Dedifferentiated amniotic fluid mesenchymal stem cell (primary cell): ENCODE measurements at regions not wholly inside any gene's neighbourhood (a gene's known extent, or its start where the extent isn't known, plus 50 kb on each side); places are given as distances from the start of the nearest gene placed in this dataset.
"Not testable (repeated sequence)": the region's sequence is repeated elsewhere in the genome, so short reads cannot be mapped to it uniquely, and the experiment has no call there.

ENCODE experiments used
- DNase-seq: peaks from one replicate; pipeline ENCODE4 v3.0.0-alpha.2; 2016; ENCODE audit errors: extremely low spot score

DNA sequence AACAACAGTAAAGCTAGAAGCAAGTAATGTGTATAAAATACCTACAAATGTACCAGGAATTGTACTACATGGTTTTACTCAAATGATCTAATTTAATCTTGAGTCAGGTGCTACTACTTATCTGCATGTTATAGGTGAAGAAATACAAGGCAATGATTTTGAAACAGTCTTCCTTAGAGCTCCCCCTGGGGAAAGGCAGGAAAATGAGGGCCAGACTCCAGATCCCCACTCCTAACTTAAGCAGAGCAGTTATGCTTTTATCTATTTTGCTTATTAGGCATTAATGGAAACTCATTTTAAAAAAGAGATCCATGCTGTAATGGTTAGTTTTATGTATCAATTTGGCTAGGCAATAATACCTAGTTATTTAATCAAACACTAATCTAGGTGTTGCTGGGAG lies 109.3 kb upstream of the CPSF6 start:
- DNase-seq = no peak

DNA sequence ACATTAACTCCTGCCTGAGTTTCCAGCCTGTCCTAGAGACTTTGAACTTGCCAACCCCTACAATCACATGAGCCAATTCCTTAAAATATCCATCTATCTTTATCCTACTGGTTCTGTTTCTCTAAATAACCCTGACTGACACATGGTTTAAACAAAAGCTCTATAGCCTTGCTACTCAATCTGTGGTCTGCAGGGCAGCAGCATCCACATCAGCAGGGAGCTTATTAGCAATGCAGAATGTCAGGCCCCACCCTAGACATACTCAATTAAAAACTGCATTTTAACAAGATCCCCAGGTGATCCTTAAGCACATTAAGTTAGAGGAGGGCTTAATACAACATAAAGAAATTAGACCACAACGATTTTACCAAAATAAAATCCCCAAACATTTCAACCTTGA lies 108.3 kb upstream of the CPSF6 start:
- DNase-seq = no peak

DNA sequence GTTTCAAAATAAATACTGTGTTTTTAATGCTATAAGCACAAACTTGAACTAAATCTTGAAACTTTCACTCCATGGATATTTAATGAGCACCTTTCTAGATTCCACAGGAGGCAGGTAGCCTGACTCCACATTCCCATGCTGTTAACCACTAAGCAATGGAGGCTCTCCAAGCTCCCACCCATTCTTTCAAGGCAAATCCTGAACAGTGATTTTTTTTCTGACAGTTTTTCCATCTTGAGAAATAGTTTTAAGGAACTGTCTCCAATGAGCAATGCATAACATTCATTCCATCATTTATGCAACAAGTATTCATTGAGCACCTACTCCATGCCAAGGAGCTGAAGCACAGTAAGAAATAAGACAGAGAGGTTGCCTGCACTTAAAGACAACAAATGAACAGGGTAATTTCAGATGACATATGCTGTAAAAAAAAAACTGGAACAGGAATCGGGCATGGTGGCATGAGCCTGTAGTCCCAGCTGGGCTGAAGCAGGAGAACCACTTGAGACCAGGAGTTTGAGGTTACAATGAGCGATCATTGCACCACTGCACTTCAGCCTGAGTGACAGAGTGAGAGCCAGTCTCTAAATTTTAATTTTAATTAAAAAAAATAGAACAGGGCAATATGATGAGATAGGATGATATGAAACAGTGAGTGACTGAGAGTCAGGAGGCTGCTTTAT lies 102.3 kb upstream of the CPSF6 start:
- DNase-seq = no peak

DNA sequence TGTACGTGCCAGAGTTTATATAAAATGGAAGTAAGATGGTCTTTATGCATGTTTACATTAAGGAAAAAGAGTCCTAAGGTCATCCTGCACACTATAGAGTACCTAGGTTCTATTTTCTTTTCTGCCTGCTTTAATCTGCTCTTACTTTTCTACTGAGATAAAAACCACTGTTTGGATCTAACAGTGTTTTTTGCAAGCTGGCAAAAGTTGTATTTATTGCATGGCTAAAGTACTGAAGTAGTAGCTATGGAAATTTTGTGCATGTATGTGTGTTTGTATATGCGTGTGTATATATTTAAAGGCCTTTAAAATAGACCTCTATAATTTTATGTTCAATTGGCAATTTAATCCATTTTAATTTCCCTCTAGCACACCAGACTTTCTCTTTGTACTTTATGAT lies 98.3 kb upstream of the CPSF6 start:
- DNase-seq = no peak

DNA sequence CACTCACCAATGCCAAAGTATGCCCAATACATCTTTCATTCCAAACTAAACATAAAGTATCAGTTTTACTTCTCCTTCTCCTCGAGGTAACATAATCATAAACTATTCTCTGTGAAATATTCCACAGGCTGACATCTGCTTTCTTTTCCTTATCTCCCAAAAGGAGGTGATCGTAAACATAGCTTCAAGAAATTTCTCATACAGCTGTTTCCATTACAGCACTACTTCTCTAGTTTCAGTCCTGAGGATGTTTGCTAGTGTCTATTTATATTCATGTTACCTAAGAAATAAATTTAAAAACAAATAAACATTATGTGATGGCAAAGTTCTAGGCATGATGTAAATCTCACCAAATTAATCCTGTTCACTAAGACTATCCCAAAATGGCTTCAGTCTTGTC lies 90.1 kb upstream of the CPSF6 start:
- no peak for DNase-seq

DNA sequence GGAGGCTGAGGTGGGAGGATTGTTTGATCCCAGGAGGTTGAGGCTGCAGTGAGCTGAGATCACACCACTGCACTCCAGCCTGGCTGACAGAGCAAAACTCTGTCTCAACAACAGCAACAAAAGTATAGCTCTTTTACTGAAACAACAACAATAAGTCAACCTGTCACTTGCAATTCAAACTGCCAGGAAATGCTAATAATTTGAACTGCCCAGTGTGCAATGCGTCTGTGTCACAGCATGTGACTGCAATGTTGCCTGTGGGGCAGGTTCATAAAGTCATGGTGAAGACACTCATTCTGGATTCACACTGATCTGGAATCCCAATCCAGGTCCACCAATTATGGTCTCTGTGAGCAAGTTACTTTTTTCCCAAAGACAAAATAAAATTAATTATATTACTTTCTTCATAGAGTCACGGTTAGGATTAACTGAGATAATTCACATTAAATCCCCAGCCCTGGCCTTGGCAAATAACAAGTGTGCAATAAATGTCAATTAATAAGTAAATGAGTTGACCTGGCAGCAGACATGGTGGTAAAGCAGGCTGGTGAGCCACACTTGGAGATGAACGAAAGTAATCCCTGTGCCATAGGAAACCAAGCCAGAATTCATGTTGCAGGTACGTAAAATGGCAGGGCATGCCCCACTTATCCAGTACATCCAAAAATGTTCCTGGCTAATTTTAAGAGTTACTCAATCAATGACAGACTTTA lies 89.1 kb upstream of the CPSF6 start:
- DNase-seq = no peak

DNA sequence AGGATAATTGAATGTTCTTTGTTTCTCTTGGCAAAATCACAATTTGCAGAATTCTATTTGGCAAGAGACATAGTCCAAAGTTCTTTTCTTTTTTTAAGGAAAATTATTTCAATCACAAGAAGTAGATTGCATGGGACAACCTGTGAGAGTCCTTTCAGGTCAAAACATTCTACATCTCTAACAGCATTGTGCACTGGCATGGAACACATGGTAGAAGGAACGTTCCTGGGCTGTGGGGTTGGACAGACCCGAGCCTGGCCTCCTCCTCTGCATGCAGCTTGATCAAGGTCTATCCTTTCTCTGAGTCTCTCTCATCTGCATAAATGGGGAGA lies 88.6 kb upstream of the CPSF6 start:
- DNase-seq = peak; percentile 22

DNA sequence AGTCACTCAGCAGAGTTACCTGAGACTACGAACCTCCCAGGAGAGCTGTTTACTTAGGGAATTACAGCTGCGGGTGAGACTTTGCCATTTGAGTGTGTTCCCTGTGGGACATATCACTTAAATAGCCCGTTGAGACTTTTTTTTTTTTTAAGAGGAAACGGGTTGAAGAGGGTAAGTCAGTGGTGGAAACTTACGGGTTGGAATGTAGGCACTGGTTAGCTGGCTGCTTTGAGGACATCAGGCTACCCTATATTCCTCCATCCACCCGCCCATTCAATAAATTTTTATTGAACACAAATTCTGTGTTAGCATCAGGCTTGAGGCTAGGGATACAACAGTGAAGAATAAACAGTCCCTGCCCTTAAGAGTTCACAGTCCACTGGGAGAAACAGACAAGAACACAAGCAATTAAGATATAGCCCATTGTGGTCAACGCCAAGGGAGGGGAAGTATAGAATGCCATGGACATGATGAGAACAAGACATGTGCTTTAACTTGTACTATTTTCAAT lies 88.1 kb upstream of the CPSF6 start:
- DNase-seq = peak; percentile 46

DNA sequence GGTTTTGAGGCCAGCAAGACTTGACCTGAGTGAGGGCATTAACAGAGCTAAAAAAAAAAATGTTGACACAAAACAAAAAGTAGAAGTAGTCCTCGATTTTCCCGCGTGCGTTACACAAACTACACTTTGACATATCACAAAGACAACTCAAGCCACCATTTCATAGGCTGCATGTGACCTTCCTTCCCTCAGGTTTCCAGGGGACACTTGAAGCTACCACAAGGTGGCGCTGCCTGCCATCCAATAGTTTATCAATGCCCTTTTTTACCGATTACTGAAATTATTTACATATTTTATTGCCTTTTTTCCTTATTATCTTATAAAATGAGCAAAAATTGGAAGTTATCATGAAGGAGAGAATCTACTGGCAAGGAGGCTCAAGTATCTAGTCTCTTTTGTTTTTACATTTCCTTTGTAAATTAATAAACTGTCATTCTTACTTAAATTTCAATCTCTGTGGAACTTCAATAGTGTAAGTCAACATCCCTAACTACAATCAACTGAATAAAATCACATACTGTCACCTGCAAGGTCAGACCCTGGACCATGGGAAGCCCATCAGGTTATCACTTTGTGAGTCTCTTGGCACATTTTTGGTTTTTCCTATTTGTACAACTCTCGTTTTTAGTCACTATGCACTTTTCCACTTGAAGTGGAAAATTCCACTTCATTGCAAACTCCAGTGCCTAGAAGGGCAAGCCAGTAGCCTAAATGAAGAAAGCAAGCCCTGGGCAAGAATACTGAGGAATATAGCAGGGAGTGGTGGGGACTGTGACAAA lies 84.6 kb upstream of the CPSF6 start:
- peak; percentile 63 for DNase-seq

DNA sequence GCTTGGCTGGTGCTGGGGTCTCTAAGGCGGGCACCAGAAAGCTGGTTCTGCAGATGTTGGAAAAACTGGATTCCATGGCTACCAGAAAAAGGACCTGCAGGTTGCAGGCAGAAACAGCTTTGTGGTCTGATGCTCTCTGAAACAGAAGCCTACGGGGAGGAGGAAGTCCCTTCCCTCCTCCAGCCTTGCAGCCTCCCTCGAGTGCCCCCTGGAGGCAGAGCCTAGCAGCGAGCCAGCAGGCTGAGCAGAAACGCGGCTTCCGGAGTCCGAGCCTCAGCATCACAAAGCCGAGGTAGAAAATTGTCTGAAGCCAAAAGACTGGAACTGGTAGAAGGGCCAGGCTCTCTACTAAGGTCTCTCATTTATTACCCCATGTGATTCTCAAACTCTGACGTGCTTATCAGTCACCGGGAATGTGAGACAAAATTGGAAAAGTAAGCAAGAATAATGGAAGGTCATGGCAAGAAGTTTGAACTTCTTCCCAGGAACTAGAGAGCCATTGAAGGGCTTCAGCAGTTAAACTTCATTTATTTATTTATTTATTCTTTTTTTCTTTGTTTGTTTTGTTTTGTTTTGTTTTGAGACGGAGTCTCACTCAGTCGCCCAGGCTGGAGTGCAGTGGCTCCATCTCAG lies 82.2 kb upstream of the CPSF6 start:
- DNase-seq = peak; percentile 72

DNA sequence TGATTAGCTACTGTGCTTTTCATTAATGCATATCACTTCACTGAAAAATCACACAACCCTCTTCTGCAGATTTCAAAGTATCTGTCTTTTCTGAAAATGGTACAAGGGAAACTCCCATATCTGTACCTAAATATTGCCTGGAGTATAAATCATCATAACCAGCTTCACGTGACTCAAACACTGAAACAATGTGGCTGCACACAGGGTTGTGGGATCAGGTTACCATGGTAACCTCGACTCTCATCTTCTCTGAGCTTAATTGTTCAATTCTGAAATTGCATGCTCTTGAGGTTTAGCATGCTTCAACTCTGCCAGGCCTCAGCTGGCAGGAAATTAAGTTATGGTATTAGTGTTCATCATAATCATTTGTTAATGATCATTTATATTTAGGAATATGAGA lies 77.5 kb upstream of the CPSF6 start:
- no peak for DNase-seq

DNA sequence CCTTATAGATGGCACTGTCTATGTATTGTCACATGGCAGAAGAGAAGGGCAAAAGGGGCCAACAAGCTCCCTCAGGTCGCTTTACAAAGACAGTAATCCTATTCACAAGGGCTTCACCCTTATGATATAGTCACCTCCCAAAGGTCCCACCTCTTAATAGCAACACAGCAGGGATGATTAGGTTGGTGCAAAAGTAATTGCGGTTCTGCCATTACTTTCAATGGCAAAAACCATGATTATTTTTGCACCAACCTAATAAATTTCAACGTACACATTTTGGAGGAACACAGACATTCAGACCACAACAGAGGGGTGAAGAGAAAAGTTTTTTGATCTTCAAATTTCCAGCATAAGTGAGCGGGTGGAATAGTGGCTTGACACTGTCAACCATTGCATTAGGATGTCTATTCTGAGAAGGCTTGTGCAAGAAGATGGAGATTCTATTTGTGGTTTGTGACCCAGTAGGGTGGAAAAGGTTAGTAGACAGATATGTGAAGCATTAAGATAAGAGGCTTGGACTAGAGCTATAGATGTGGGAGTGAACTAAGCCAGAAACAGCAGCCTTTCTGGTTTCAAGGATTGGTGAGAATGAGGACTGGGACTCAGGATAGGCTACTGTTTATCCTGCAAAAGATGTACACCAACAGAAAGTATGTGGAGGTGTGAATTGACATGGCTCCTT lies 75.5 kb upstream of the CPSF6 start:
- no peak for DNase-seq

DNA sequence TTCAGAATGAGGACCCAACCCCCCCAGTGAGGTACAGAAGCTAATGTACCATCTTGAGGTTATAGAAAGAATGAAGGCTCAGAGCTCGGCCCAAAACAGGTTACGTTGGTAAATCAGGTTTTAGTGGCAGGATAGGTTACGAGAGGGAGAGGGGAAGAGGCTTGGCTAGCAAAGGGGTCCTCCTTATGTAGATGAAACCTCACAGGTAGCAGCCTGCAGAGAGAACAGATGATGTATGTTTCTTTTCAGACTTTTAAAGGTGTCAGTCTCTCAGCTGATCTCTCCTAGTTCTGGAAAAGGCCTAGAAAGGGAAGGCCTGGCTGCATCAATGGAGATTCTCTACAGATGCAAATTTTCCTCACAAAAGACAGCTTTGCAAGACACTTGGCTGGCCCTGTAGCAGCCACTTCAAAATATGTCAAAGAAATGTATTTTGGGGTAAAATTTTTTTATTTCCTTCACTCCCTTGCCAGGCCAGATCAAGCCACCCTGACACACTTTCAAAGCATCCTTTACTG lies 71.7 kb upstream of the CPSF6 start:
- DNase-seq = no peak

DNA sequence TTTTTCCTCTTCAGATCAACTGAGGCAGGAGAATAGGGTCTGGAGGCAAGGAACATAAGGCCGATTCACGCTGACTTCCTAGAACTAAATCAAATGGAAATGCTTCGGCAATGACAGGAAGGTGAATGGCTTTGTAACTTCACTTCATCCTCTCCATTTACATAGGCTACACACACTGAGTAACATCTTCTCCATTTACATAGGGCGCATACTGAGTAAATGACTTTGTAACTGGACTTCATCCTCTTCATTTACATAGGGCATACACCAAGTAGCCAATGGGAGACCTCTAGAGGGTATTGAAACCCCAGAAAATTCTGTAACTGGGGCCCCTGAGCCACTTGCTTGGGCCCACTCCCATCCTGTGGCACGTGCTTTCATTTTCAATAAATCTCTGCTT lies 71.0 kb upstream of the CPSF6 start:
- no peak for DNase-seq

DNA sequence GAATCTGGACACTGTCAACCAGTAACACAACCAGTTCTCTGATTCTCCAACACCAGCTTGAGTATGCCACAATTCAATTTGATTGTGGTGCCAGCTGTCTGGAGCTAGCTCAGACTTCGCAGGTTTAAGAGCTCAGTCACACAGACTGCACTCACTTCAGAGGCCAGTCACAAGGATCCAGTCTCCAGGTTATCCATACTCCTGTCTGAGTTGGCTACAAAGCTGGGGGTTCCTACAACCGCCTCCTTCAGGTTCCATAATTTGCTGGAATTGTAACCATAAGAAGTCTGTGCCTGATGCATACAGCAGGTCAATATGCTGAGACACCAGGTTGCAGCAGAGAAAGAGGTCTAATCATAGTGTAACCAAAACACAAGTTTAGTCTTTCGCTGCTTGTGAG lies 70.5 kb upstream of the CPSF6 start:
- DNase-seq = no peak

DNA sequence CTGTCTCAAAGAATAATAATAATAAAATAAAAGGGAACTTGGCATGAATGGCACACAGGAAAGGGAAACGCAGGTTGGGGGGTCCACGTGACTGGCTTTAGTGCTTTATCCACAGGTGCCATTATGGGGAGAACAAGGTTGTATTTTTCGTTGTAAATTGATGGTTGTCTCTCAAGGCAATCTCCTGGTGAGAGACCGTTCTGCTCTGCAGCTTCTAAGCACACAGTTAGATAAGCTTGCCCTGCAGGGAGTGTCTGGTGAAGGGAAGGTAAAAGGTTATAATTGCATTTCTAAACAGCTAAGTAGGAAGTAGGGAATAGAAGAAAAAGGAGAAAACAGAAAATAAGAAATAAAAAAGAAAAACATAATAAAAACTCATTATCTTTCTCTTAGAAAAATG lies 69.1 kb upstream of the CPSF6 start:
- no peak for DNase-seq

DNA sequence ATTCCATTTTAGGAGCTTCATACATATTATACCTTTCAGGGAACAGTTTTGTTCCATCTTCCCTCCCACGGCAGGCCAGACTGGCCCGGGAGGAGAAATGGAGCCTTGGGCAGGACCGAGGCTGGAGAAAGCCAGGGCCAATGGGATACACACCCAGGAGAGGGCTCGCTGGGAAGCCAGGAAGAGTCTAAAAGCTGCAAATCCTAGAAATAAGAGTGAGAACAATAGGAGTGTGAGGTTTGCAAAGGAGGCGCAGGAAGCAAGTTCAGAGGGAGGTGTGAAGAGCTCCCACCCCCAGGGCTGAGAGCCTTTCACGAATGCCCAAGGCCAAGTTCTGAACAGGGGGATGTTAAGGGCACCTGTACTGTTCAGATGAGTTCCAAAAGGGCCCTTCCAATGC lies 67.5 kb upstream of the CPSF6 start:
- no peak for DNase-seq

DNA sequence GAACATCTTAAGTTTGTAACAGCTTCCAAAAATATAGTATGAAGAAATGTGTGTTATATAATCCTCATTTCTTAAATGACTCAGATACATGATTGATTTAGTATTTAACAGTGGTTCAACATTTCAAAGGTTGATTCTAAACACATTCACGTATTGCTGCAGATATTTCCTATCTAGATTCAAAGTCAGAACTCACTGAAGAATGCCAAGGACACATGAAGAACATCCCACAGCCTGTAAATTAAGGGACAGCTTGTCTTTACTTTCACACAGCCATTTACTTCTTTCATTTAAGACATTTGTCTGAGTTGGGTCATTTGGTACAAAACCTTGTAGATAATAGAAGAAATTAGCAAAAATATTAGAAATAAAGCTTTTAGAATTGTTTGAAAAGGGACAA lies 66.9 kb upstream of the CPSF6 start:
- DNase-seq = no peak

DNA sequence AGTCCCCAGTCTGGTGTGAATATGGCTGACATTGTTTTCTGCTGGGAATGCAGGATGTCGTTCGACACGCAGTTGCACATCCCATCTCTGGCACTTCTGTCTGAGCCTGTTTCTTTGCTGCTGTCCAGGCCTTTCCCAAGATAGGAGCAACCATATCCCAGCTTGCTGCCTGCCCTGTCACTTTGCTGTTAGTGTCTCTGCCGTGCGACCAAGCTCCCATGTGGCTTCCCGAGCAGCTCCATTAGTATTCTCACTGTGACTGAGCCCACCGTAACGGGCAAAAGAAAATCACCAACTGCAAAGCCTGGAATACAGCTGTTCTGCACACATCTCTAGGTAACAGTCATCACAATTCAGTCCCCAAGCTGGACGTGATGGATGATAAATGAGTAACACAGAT lies 66.0 kb upstream of the CPSF6 start:
- no peak for DNase-seq

DNA sequence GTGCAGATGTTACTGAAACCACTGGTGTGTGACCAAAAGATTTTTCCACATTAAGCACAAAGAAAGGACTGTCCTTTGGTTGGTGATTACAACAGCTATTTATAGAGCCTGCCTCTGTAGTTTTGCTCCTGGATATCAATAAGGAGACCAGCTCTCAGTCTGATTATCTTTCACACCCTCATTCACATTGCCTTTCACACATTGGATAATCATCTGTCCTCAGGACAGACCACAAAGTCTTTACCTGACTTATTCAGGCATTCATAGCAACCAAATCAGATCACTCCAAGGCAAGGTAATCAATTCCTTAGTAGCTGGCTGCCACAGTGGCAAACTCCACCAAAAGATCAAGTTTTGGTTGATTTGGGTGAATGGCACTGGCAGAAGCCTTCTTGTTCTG lies 59.6 kb upstream of the CPSF6 start:
- DNase-seq = no peak

DNA sequence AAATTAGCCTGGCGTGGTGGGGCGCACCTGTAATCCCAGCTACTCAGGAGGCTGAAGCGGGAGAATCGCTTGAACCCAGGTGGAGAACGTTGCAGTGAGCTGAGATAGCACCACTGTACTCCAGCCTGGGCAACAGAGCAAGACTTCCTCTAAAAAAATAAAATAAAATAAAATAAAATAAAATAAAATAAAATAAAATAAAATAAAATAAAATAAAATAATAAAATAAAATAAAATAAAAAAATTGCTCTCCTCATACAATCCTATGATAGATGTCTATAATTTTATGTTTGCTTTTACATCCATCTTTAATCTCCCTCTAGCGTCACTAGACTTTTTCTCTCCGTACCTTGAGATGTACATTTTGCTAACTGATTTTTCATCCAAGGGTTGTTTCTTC lies 51.8 kb upstream of the CPSF6 start:
- not testable (repeated sequence) for DNase-seq
